Hepatocyte (in vitro differentiated cells): ENCODE measurements at regions not wholly inside any gene's neighbourhood (a gene's known extent, or its start where the extent isn't known, plus 50 kb on each side); places are given as distances from the start of the nearest gene placed in this dataset.

Experiments
- DNase-seq: peaks from one replicate; pipeline ENCODE4 v3.0.0-alpha.2; 2016; ENCODE audit warnings: low spot score
- H2AFZ ChIP-seq: fragments of 200-600 bp; sonication (generic); 2 replicates; pipeline ENCODE4 v1.6.0; 2016; ENCODE audit warnings: antibody characterized with exemption, mild to moderate bottlenecking
- H3K27ac ChIP-seq: fragments of 200-600 bp; sonication (generic); 2 replicates; pipeline ENCODE4 v1.5.1; 2016; ENCODE audit warnings: mild to moderate bottlenecking
- H3K27me3 ChIP-seq: fragments of 200-600 bp; sonication (generic); 2 replicates; pipeline ENCODE4 v1.6.1; 2016
- H3K36me3 ChIP-seq: fragments of 200-600 bp; sonication (generic); replicated peaks from 2 replicates; pipeline ENCODE4 v1.5.1; 2016; ENCODE audit warnings: low read depth; ENCODE audit not compliant: insufficient read depth
- H3K4me1 ChIP-seq: fragments of 200-600 bp; sonication (generic); 2 replicates; pipeline ENCODE4 v1.5.1; 2016; ENCODE audit warnings: mild to moderate bottlenecking, moderate library complexity; ENCODE audit not compliant: insufficient read depth
- H3K4me2 ChIP-seq: fragments of 200-600 bp; sonication (generic); 2 replicates; pipeline ENCODE4 v1.6.0; 2016
- H3K4me3 ChIP-seq: fragments of 200-600 bp; sonication (generic); 2 replicates; pipeline ENCODE4 v1.5.1; 2016; ENCODE audit warnings: mild to moderate bottlenecking
- H3K79me2 ChIP-seq: fragments of 200-600 bp; sonication (generic); 2 replicates; pipeline ENCODE4 v1.6.0; 2017; ENCODE audit warnings: mild to moderate bottlenecking
- H3K9me2 ChIP-seq: fragments of 200-600 bp; sonication (generic); replicated peaks from 2 replicates; pipeline ENCODE4 v1.6.0; 2017; ENCODE audit warnings: mild to moderate bottlenecking; ENCODE audit not compliant: insufficient read depth
- H3K9me3 ChIP-seq: fragments of 200-600 bp; sonication (generic); 2 replicates; pipeline ENCODE4 v1.5.1; 2016; ENCODE audit warnings: low read depth, mild to moderate bottlenecking
- H4K20me1 ChIP-seq: fragments of 200-600 bp; sonication (generic); 2 replicates; pipeline ENCODE4 v1.6.0; 2016; ENCODE audit warnings: mild to moderate bottlenecking; ENCODE audit not compliant: insufficient read depth, poor library complexity, severe bottlenecking
- EZH2 ChIP-seq: fragments of 200-600 bp; sonication (generic); IDR thresholded peaks from 2 replicates; pipeline ENCODE4 v1.6.1; 2016; ENCODE audit warnings: antibody characterized with exemption, mild to moderate bottlenecking, borderline replicate concordance
- EZH2phosphoT487 ChIP-seq: fragments of 200-600 bp; sonication (generic); IDR thresholded peaks from one replicate; pipeline ENCODE4 v1.6.1; 2018; ENCODE audit warnings: antibody characterized with exemption, mild to moderate bottlenecking, low read depth, moderate library complexity; ENCODE audit not compliant: unreplicated experiment, severe bottlenecking
- WGBS: methylation state at CpG from one replicate; pipeline ENCODE4 v1.1.6; 2016; ENCODE audit warnings: low lambda C conversion rate; ENCODE audit errors: missing lambda C conversion rate; 5-methylcytosine and 5-hydroxymethylcytosine counted together
- TF ChIP-seq, protein P1 (sequence below): fragments of 200-600 bp; sonication (generic); IDR thresholded peaks from 2 replicates; pipeline ENCODE4 v1.5.1; 2016; ENCODE audit warnings: antibody characterized with exemption, mild to moderate bottlenecking; ENCODE audit not compliant: poor library complexity

- Histone ChIP-seq H3K9me2 (no peaks in the 10 kb centered on the region), H3K4me3 (no peak overlapping the region), H3K79me2 (no peaks in the 10 kb centered on the region), H3K4me2 (no peak overlapping the region), H3K36me3 (no peaks in the 10 kb centered on the region), H3K4me1 (peaks cover 18% of the 10 kb centered on the region), H4K20me1 (no peaks in the 10 kb centered on the region), H2AFZ (no peak overlapping the region), H3K27me3 (no peaks in the 10 kb centered on the region), H3K27ac (no peak overlapping the region), H3K9me3 (no peaks in the 10 kb centered on the region)
- TF ChIP-seq EZH2: no peak
- no peak for TF ChIP-seq EZH2phosphoT487
- TF ChIP-seq, protein P1, sequence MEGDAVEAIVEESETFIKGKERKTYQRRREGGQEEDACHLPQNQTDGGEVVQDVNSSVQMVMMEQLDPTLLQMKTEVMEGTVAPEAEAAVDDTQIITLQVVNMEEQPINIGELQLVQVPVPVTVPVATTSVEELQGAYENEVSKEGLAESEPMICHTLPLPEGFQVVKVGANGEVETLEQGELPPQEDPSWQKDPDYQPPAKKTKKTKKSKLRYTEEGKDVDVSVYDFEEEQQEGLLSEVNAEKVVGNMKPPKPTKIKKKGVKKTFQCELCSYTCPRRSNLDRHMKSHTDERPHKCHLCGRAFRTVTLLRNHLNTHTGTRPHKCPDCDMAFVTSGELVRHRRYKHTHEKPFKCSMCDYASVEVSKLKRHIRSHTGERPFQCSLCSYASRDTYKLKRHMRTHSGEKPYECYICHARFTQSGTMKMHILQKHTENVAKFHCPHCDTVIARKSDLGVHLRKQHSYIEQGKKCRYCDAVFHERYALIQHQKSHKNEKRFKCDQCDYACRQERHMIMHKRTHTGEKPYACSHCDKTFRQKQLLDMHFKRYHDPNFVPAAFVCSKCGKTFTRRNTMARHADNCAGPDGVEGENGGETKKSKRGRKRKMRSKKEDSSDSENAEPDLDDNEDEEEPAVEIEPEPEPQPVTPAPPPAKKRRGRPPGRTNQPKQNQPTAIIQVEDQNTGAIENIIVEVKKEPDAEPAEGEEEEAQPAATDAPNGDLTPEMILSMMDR: no peak
- DNase-seq: no peak
- WGBS: 94% methylated on average over 7 of the region's 7 CpGs
Measured at GRCh38 chr16:86096850-86097249, 197.9 kb downstream of the IRF8 start.

GRCh38 chr16:86099326-86099725, 200.4 kb downstream of the IRF8 start:
- no peaks in the 10 kb centered on the region for H3K27me3 ChIP-seq
- no peak overlapping the region for H3K4me2 ChIP-seq
- H2AFZ ChIP-seq: no peak overlapping the region
- 78% methylated on average over 10 of the region's 10 CpGs for WGBS
- no peak overlapping the region for H3K4me3 ChIP-seq
- H3K36me3 ChIP-seq: no peaks in the 10 kb centered on the region
- H3K9me2 ChIP-seq: no peaks in the 10 kb centered on the region
- TF ChIP-seq EZH2phosphoT487 (no peak), EZH2 (no peak)
- TF ChIP-seq, protein P1: no peak
- H3K79me2 ChIP-seq: no peaks in the 10 kb centered on the region
- no peak overlapping the region for H3K27ac ChIP-seq
- no peaks in the 10 kb centered on the region for H3K9me3 ChIP-seq
- no peak for DNase-seq
- no peaks in the 10 kb centered on the region for H4K20me1 ChIP-seq
- peaks cover 18% of the 10 kb centered on the region for H3K4me1 ChIP-seq

GRCh38 chr16:86100205-86101136, 201.5 kb downstream of the IRF8 start:
- DNase-seq: peak; percentile 76
- no peak overlapping the region for H2AFZ ChIP-seq
- WGBS: 27% methylated on average over 11 of the region's 11 CpGs

More at GRCh38 chr16:86100205-86101136, 201.5 kb downstream of the IRF8 start:
- H3K36me3 ChIP-seq: no peaks in the 10 kb centered on the region
- H3K4me3 ChIP-seq: no peak overlapping the region
- TF ChIP-seq EZH2 (no peak), EZH2phosphoT487 (no peak)
- TF ChIP-seq, protein P1: no peak
- peak overlapping the region; percentile 81 for H3K27ac ChIP-seq
- peak overlapping the region; percentile 56 for H3K4me2 ChIP-seq
- peaks cover 18% of the 10 kb centered on the region for H3K4me1 ChIP-seq
- H4K20me1 ChIP-seq: no peaks in the 10 kb centered on the region
- no peaks in the 10 kb centered on the region for H3K9me2 ChIP-seq
- no peaks in the 10 kb centered on the region for H3K9me3 ChIP-seq
- H3K79me2 ChIP-seq: no peaks in the 10 kb centered on the region
- no peaks in the 10 kb centered on the region for H3K27me3 ChIP-seq
